Embryonic facial prominence (tissue), 1 donor: ENCODE measurements at regions not wholly inside any gene's neighbourhood (a gene's known extent, or its start where the extent isn't known, plus 50 kb on each side); places are given as distances from the start of the nearest gene placed in this dataset.
"Not testable (repeated sequence)": the region's sequence is repeated elsewhere in the genome, so short reads cannot be mapped to it uniquely, and the experiment has no call there.

Experiments
- DNase-seq: peaks from one replicate; pipeline ENCODE4 v3.0.0-alpha.2; 2016; ENCODE audit errors: extremely low spot score

DNA sequence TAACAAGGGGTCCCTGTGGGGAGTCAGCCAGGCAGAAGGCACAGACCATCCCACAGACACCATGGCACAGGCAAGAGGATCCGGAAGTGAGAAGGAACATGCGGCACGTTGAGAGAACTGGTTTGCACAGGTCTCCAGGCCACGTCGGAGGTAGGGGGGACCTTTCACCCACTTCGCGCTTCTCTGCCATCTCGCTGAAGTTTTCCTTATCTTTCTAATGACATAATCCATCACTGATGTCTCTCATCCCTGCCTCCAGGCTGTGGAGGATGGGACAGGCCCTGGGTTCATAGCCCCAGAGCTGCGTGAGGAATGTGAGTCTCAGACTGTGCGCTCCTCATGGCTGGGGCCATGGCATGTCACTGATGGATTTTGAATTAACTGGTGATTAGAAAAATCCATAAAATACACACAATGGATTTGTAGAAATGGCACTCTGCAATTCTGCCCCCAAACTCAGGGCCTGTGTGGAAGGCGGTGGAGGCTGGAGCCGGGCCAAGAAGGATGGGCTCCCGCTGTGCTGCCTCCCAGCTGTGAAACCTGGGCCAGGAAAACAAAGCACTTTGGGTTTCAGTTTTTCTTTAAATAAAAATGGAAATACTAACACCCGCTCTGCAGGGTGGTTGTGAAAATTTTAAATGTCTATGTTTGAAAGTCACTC, 113.3 kb upstream of the ALKAL2 start:
- DNase-seq, result no peak

DNA sequence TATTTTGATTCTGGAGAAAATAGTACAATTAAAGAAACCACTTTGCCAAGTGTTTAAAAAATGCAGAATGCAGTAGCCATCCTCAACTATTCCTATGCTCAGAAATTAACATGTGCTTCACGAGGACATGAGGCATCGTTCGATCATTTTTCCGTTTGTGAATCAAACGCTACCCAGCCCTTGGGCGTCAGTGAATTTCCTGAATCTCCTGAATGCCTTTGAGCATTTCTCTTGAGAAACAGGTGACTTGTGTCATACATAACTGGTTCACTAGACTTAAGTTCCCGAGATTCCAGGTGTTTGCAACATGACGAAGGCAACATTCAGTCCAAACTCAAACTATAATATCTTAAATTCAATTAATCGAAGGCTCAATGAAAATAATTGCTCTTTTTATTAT, 110.0 kb upstream of the ALKAL2 start:
- no peak for DNase-seq

DNA sequence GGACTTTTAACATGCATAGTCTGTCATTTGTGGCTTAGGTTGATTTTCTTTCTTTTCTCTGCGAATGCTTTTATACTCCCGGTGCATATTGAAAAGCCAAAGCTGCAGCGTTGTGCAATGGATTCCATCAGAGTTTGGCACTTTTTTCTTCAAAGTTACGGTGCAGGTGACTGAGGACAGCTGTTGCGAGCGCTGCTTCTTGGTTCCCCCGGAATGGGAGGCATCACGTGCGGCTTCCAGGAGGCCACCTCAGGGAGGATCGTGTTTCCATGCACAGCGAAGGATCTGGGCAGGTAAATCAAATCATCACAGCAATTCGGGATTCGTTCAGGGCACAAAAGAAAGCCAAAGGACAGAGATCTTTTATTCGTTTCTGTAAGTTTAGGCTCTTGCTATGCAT, 109.6 kb upstream of the ALKAL2 start:
- no peak for DNase-seq

DNA sequence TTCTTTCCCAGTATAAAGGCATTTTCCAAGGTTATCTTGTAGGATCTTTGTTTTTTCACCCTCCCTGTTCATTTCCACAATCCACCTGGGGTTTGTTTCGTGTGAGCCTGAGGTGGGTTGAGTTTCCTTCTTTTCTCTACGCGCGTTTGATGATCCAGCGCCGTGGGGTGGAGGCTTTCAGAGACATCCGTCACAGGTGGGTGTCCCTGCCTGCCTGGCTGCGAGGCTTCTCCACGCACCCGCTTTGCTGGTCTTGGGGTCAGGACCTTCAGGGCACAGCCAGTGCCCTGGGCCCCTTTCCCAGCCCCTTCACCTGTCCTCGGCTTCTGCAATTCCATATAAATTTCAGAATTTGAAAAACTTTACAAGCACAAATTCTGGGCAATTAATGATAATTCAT, 109.0 kb upstream of the ALKAL2 start:
- DNase-seq, result no peak

DNA sequence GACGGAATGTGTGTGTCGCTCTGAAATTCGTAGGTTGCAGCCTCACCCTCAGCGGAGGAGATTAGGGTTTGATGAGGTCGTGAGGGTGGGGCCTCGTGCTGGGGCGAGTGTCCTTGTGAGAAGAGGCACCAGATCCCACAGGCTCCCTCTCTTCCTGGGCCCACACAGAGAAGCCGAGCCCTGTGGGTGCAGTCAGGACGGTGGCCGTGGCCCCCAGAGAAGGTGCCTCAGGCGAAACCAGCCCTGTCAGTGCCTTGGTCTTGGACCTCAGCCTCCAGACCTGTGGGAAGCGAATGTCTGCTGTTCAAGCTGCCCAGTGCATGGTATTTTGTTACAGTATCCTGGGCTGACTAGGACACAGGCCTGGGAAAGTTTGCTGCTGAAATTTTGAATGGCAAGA, 108.0 kb upstream of the ALKAL2 start:
- DNase-seq, result no peak

DNA sequence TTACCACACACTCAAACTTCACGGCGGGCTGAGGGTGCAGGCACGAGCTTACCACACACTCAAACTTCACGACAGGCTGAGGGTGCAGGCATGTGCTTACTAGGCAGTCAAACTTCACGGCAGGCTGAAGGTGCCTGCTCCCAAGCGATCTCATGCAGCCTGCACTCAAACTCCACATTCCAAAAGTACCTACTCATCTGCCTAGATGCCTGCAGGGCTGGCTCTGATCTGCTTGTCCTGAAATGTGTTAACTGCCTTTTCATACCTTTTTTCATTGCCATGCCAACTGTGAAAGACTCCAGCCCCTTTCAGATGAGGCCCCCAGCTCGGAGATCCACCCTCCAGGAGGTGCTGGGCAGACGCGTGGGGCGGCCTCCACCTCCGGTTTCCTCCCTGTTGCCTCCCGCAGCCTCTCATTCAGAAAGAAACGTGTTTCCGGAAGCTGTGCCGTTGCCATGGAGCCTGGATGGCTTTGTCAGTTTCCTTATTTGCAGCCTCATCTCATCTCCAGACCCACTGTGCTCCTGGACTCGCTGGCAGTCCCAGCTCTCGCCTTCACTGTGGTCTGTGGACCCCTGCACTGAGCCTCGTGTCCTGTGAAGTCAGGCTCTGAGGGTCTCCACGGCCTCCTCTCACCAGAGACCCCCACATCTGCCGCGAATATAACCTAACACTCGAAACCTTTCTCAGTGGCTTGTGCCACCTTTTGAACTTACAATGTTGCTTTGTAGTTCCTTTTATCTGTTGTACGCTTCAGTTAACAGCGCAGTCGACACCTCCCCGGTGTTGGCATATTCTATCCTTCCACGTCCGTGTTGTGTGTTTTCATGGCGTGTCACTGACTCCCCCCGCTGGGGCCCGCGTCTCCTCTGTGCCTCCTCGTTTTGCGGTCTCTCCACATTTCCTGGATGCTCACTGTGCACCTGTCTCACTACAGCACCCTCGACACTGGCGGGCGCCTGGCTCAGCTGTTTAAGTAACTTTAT, 106.1 kb upstream of the ALKAL2 start:
- DNase-seq, result peak; percentile 13

DNA sequence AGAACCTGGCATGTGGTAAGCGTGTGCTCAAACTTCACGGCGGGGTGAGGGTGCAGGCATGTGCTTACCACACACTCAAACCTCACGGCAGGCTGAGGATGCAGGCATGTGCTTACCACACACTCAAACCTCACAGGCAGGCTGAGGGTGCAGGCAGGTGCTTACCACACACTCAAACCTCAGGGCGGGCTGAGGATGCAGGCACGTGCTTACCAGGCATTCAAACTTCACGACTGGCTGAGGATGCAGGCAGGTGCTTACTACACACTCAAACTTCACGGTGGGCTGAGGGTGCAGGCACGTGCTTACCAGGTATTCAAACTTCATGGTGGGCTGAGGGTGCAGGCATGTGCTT, 105.0 kb upstream of the ALKAL2 start:
- DNase-seq, result no peak

DNA sequence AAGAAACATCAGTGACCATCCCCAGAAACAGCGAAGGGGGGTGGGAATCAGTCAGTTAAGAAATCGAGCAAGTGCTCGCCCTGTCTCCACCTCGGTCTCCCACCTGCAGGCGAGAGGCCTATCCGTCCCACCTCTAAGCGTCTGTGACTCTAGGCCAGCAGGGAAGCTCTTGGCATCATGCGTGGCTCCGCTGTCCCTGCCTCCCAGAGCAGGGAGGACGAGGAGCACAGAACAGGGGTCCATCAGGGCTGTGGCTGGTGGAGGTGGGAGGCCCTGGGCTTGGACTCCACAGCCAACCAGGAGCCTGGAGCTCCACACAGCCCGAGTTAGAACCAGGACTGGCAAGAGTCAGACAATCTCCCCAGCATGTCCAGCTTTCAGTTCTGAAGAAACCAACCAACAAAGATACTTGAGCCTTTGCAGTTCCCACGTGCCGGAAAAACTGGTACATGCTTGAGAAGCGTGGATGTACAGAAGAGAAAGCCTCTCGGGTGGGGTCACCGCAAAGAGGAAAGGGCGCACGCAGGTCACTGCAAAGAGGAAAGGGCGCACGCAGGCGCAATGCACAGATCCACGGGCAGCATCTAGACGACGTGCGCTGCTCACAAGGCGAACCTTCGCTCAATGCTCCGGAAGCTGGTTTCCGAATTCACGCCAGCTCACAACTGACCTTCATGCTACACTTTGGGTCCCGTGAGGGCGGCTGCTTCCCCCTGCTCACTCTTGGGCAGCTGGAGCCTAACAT, 104.5 kb upstream of the ALKAL2 start:
- no peak for DNase-seq

DNA sequence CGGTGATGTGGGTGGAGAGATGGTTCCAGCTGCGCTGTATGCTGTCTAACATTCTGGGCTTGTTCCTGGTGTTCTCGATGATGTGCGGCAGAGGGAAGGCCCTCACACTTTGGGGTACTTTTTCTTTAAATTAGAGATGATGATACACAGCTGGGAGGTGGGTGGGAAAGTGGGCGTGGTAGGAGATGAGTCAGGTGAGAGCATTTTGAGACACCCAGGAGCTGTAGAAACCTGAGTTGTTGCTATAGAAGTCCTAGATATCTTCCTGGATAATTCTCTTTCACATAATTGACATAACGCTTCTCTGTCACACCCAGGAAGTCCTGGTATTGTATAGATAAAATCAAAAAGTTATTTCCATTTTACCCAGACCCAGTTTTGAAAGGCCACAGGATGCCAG, 103.8 kb upstream of the ALKAL2 start:
- no peak for DNase-seq

DNA sequence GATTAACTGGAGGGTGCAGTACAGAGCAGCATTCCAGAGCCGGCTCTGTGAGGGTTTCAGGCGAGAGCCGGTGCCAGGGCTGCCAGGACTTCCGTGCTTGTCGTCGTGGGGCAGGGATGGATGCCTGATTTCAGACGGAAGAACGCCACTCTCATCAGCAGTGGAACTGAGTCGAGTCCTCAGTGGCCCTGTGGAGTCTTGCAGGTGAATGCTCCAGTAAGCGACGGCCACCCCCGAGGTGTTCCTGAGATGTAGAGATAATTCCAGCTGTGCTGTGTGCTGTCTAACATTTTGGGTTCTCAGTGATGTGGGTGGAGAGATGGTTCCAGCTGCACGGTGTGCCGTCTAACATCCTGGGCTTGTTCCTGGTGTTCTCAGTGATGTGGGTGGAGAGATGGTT, 103.1 kb upstream of the ALKAL2 start:
- DNase-seq, result no peak

DNA sequence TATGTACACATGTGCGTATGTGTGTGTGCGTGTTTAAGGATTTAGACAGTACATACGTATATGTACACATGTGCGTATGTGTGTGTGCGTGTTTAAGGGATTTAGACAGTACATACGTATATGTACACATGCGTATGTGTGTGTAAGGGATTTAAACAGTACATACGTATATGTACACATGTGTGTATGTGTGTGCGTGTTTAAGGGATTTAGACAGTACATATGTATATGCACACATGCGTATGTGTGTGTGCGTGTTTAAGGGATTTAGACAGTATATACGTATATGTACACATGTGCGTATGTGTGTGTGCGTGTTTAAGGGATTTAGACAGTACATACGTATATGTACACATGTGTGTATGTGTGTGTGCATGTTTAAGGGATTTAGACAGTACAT, 102.1 kb upstream of the ALKAL2 start:
- not testable (repeated sequence) for DNase-seq

DNA sequence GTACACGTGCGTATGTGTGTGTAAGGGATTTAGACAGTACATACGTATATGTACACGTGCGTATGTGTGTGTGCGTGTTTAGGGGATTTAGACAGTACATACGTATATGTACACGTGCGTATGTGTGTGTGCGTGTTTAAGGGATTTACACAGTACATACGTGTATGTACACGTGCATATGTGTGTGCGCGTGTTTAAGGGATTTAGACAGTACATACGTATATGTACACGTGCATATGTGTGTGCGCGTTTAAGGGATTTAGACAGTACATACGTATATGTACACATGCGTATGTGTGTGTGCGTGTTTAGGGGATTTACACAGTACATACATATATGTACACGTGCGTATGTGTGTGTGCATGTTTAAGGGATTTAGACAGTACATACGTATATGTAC, 100.9 kb upstream of the ALKAL2 start:
- DNase-seq, result not testable (repeated sequence)

DNA sequence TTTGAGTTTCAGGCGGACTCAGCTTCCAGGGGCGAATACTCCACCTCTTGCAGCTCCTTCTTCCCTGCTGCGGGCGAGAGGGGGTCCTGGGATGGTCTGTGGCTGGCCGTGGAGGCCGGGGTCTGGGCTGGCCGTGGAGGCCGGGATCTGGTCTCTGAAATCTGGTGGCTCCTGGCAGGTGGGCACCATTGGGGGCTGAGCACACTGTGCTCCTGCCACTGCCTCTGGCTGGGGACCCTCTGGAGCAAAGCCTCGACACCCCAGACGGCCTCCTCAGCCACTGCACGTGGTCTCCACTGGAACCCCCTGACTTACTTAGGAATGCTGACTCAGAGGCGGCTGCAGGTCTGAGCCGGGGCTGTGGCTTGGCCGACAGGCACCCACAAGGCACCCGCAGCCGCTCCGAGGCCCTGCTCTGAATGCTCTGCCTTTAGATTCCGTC, 100.1 kb upstream of the ALKAL2 start:
- no peak for DNase-seq

DNA sequence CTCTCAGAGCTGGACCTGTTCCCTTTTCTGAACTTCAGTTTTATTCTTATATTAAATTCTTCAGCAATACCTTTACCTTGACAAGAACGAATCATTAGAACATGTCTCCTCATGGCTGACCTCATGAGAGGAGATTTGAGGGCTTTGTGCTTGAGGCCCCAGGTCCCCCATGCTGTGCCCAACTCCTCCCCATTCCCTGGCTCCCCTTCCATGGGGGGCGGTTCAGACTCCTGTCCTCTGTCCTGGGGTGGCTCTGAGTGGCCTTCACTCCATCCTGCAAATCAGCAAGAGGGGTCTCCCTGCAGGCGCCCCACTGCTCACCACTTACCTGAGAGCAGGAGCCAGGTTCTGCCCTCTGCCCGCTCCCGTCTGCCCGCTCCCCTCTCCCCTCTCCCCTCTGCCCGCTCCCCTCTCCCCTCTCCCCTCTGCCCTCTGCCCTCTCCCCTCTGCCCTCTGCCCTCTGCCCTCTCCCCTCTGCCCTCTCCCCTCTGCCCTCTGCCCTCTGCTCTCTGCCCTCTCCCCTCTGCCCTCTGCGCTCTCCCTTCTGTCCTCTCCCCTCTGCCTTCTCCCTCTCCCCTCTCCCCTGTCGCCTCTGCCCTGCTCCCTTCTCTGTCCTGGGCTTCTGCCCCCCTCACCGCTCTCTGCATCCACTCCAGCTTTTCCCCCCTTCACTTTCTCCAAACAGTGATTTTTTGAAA, 98.7 kb upstream of the ALKAL2 start:
- DNase-seq, result no peak

DNA sequence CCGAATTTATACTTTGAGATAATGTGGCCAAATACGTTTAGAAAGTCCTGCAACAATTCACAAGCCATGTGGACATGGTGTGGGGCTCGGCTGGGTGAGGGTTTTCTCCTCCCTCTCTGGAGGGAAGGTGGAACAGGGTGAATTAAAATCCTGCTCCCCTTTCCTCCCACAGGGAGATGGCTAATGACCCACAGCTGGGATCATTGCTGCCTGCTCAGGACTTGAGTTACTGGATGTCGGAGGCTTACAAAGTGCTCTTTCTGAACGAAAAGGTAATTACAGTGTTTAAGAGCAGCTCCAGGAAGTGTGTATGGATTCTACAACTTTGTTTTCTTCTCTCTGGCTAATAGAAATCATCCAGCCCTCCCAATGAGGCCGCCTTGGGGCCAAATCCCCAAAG, 97.9 kb upstream of the ALKAL2 start:
- DNase-seq, result no peak

DNA sequence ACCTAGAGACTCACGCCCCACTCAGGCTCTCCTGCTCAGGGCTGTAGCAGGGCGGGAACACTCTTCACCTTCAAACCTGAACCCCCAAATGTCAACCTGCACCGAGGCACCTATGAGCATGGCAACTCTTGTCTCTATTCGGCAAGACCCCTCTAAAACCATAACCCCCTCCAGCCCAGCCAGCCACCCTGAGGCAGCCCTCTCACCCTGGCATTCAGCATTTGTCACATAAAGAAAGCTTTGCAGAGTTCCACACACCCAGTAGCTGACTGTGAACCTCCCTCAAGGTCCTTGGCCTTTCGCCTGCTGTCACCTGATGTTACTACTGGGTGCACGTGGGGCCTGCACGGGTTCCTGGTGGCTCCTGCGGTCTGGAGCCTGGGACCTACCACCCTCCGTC, 97.2 kb upstream of the ALKAL2 start:
- no peak for DNase-seq

DNA sequence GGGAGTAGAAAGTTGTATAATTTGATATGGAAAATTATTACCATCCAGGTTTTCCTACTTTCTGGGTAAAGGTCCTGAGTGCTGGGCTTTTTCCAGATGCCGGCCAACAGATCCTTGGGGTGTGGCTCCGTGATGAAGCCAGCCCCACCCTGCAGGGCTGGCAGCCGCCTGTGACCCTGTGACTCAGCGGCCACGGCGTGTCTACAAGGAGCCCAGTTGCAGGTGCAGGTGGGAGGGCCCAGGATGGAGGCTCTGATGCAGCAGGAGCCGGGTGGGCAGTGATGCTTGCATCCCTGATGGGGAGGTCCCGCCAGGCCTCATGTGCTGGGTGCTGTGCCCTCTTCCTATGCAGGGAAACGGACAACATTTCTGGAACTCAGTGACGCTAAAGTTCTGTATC, 96.0 kb upstream of the ALKAL2 start:
- no peak for DNase-seq

DNA sequence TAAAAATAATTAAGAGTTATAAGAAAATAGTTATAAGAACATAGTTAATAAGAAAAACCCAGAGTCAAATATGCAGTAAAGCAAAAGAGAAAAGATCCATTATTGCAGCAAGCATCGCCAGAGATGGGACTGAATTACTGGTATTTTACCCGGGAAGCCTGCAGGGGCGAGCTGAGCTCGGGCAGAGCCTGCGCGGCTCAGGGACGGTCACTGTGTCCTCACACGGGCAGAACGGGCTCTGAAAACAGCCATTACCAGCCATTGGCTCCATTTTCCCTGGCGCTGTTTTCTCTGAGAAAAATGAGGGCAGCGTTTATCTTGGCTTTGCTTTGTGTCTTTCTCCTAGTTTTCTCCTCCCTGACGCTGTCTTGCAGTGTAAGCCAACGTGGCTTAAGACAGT, 95.3 kb upstream of the ALKAL2 start:
- DNase-seq, result no peak

DNA sequence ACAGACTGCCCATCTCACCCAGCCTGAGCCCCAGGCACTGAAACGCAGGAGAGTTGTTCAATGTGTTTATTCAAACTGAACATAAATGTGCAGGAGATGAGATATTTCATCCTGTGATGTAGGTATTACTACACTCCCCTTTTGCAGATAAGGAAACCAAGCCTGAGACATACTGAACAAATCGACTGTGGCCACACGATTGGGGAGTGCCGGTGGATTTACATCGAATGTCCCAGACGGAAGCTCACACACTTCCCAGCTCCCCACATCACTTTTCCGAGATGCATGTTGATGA, 94.8 kb upstream of the ALKAL2 start:
- DNase-seq, result no peak

DNA sequence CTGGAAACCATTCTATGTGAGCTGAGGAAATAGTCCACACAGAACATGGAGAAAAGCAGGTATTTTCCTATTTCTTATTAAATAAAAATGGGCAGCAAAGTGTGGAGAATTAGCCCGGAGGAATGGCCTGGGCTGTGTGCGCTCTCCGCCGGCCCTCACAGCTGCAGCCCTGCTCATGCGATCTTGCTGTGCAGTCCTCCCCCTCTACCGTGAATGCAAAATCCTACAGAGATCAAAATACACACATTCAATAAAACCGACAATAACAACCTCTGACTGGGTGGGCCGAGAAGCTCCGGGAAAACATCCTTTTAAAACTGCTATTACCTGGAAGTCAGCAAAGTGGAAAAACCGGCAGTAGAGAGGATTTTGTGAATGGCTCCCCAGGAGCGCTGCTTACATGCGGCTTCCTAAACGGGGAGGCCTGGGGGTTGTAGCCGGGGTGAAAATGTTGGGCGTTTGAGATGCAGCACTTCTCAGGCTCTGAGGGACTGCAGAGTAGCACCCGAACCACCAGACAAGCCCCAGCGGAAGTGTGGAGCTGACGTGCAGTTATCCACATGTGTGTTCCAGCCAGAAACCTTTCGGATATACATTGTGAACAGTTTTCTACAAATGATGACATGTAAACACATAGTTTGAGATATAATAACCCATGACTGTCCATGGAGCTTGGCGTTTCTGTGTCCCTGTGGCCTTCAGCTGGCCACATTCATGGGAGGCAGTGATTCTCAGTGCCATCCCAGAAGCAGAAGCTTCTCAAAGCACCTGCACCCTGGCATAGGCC, 94.2 kb upstream of the ALKAL2 start:
- no peak for DNase-seq

DNA sequence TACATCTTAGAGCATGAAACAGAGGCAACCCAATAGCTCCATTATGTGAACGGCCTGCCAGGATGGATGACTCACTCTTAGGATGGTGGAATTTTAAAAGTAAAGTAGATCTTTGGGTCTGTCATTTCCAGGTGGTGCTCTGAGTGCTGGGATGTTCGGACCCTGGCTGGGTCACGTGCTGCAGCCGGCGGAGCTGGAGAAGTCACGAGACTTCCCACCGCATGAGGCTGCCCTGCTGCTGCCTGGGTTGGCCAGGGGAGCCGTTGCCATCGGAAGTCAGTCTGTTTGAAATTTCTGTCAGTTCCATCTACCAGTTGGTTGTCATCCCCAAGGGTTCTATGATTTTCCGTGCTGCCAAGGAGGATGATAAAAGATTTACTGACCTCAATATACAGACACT, 93.3 kb upstream of the ALKAL2 start:
- DNase-seq, result no peak
